Adrenal gland (tissue), 9 donors: ENCODE measurements at regions not wholly inside any gene's neighbourhood (a gene's known extent, or its start where the extent isn't known, plus 50 kb on each side); places are given as distances from the start of the nearest gene placed in this dataset.

Experiments used
- DNase-seq, 7 donors: peaks; one replicate each; pipeline ENCODE4 v3.0.0-alpha.2; 2019 to 2020
- H3K27ac ChIP-seq, 5 donors: fragments of 200-600 bp; sonication (generic) in 4 of 5; 1 replicate in 3 of 5; 2 replicates in 2 of 5; pipeline versions ENCODE4 v1.5.1 to v1.8.0; 2016 to 2020; ENCODE audit warnings: mild to moderate bottlenecking in 1 of 5
- H3K27me3 ChIP-seq: fragments of 200-600 bp; 2 replicates; pipeline ENCODE4 v1.8.0; 2021
- H3K36me3 ChIP-seq, 2 donors: fragments of 200-600 bp; replicated peaks in 1 of 2; 1 replicate in 1 of 2; 2 replicates in 1 of 2; pipeline versions ENCODE4 v1.5.1 to v1.8.0; 2018 to 2022
- H3K4me1 ChIP-seq, 2 donors: fragments of 200-600 bp; replicated peaks in 1 of 2; 1 replicate in 1 of 2; 2 replicates in 1 of 2; pipeline versions ENCODE4 v1.5.1 to v1.8.0; 2018 to 2021
- H3K4me3 ChIP-seq, 4 donors: fragments of 200-600 bp; sonication (generic) in 3 of 4; one replicate each; pipeline ENCODE4 v1.5.1; 2016 to 2018
- H3K9me3 ChIP-seq, 3 donors: fragments of 200-600 bp; sonication (generic) in 1 of 3; replicated peaks in 1 of 3; 1 replicate in 2 of 3; 2 replicates in 1 of 3; pipeline versions ENCODE4 v1.5.1 to v1.8.0; 2016 to 2021
- CTCF ChIP-seq, 6 experiments: fragments of 450-650 bp in 4 of 6; fragments of 200-600 bp in 2 of 6; sonication (generic) in 1 of 6; IDR thresholded peaks; 1 replicate in 5 of 6; 2 replicates in 1 of 6; pipeline versions ENCODE4 v1.5.1 to v1.8.0; 2016 to 2021; ENCODE audit warnings: antibody characterized with exemption in 6 of 6, mild to moderate bottlenecking in 2 of 6, moderate library complexity in 1 of 6
- POLR2A ChIP-seq, 2 donors: fragments of 450-650 bp; IDR thresholded peaks; one replicate each; pipeline ENCODE4 v1.6.1; 2017; ENCODE audit warnings: antibody characterized with exemption in 2 of 2, mild to moderate bottlenecking in 2 of 2, moderate library complexity in 1 of 2
- WGBS, 4 donors: extraction: QIAGEN DNeasy Blood & Tissue Kit in 2 of 4; methylation state at CpG; one replicate each; pipeline versions ENCODE4 v1.1.5 to v1.1.7; 2013 to 2017; 5-methylcytosine and 5-hydroxymethylcytosine counted together
- intact Hi-C, 2 donors: fragments of 100-400 bp; cut with DNase I; formaldehyde crosslinking; loops; one replicate each; pipeline versions ENCODE4 v1.14.1 to v1.15.0; 2022 to 2023
- small RNA-seq, 2 donors: library from RNA; depleted of rRNA; stranded (forward); fragments of <200 nt; gene quantifications; one replicate each; pipeline ENCODE3, GENCODE V24; 2016
- donor health status: healthy with polysubstance abuse.
- donor health status: Bipolar disorder and iron deficiency.
- donor health status: DM: yes; HTN: yes; CAD: no.
- donor health status: DM: no; HTN: no; CAD: no.
- donor health status: DM: no; HTN: no; CAD: no.

- Histone ChIP-seq H3K27ac (peak overlapping the region in 1 of 5 donors; percentile 27), H3K36me3 (no peaks in the 10 kb centered on the region), H3K27me3 (no peaks in the 10 kb centered on the region), H3K4me1 (peaks cover 4 to 17% of the 10 kb centered on the region in 2 donors), H3K9me3 (no peaks in the 10 kb centered on the region), H3K4me3 (no peak overlapping the region)
- peak in 1 of 7 donors; percentile 26 for DNase-seq
- intact Hi-C loops = no loop called here
- TF ChIP-seq CTCF (IDR thresholded peaks at IDR 0.05) (no peak), POLR2A (IDR thresholded peaks at IDR 0.05) (no peak)
- 76 to 83% (median 82%) methylated on average over 8 of the region's 8 CpGs for WGBS, 4 donors
These were observed 49.6 kb upstream of the CD93 start for GRCh38 chr20:23135449-23136420.

Small RNA genes lying in the stretch of these regions (small RNA-seq; reads per million reads assigned to genes)
- gene RNA5SP478 = 0 to 0.12 reads per million in 2 donors
